BLaER1 (cell line): ENCODE measurements at regions not wholly inside any gene's neighbourhood (a gene's known extent, or its start where the extent isn't known, plus 50 kb on each side); places are given as distances from the start of the nearest gene placed in this dataset.

Experiments used
- H3K27ac ChIP-seq: shearing (Covaris generic); formaldehyde crosslinking; 2 replicates; pipeline ENCODE4 v1.8.1; 2022
- H3K27me3 ChIP-seq: shearing (Covaris generic); formaldehyde crosslinking; 2 replicates; pipeline ENCODE4 v1.8.1; 2022
- H3K36me3 ChIP-seq: shearing (Covaris generic); formaldehyde crosslinking; 2 replicates; pipeline ENCODE4 v1.8.1; 2022
- H3K4me1 ChIP-seq: shearing (Covaris generic); formaldehyde crosslinking; 2 replicates; pipeline ENCODE4 v1.8.1; 2022
- H3K4me2 ChIP-seq: shearing (Covaris generic); formaldehyde crosslinking; 2 replicates; pipeline ENCODE4 v1.8.1; 2022
- H3K4me3 ChIP-seq: shearing (Covaris generic); formaldehyde crosslinking; 2 replicates; pipeline ENCODE4 v1.8.1; 2022
- H3K9ac ChIP-seq: shearing (Covaris generic); formaldehyde crosslinking; 2 replicates; pipeline ENCODE4 v1.8.1; 2022
- H3K9me3 ChIP-seq: shearing (Covaris generic); formaldehyde crosslinking; 2 replicates; pipeline ENCODE4 v1.8.1; 2022
- H4K20me1 ChIP-seq: shearing (Covaris generic); formaldehyde crosslinking; 2 replicates; pipeline ENCODE4 v1.8.1; 2022
- Cebpa-rat ChIP-seq: shearing (Covaris generic); IDR thresholded peaks from 2 replicates; pipeline ENCODE4 v1.8.1; 2022

- Histone ChIP-seq H4K20me1 (no peaks in the 10 kb centered on the region), H3K27ac (no peak overlapping the region), H3K4me1 (no peaks in the 10 kb centered on the region), H3K4me2 (no peak overlapping the region), H3K36me3 (no peaks in the 10 kb centered on the region), H3K4me3 (no peak overlapping the region), H3K27me3 (no peaks in the 10 kb centered on the region), H3K9ac (no peak overlapping the region), H3K9me3 (no peaks in the 10 kb centered on the region)
- TF ChIP-seq Cebpa-rat, result no peak
These were observed 201.6 kb downstream of the EN1 start for GRCh38 chr2:118645876-118646275.

GRCh38 chr2:118644190-118644589, 203.3 kb downstream of the EN1 start:
- no peak for TF ChIP-seq Cebpa-rat
- Histone ChIP-seq H3K4me2 (no peak overlapping the region), H3K4me3 (no peak overlapping the region), H3K4me1 (no peaks in the 10 kb centered on the region), H3K27ac (no peak overlapping the region), H3K9me3 (no peaks in the 10 kb centered on the region), H3K27me3 (no peaks in the 10 kb centered on the region), H4K20me1 (no peaks in the 10 kb centered on the region), H3K36me3 (no peaks in the 10 kb centered on the region), H3K9ac (no peak overlapping the region)

- H3K9me3 ChIP-seq, result 0 out of 2 replicates have a peak, but pooled peaks cover 6% of the 10 kb centered on the region
- H3K9ac ChIP-seq, result no peak overlapping the region
- no peaks in the 10 kb centered on the region for H3K4me1 ChIP-seq
- no peaks in the 10 kb centered on the region for H4K20me1 ChIP-seq
- no peak for TF ChIP-seq Cebpa-rat
- H3K4me2 ChIP-seq, result no peak overlapping the region
- no peaks in the 10 kb centered on the region for H3K27me3 ChIP-seq
- H3K36me3 ChIP-seq, result no peaks in the 10 kb centered on the region
- no peak overlapping the region for H3K27ac ChIP-seq
- no peak overlapping the region for H3K4me3 ChIP-seq
These were observed 204.2 kb downstream of the EN1 start for GRCh38 chr2:118643294-118643693.

- no peaks in the 10 kb centered on the region for H3K27me3 ChIP-seq
- no peak for TF ChIP-seq Cebpa-rat
- H3K27ac ChIP-seq, result no peak overlapping the region
- no peak overlapping the region for H3K4me3 ChIP-seq
- H3K36me3 ChIP-seq, result no peaks in the 10 kb centered on the region
- H3K4me2 ChIP-seq, result no peak overlapping the region
- H3K9ac ChIP-seq, result no peak overlapping the region
- no peaks in the 10 kb centered on the region for H3K4me1 ChIP-seq
- 0 out of 2 replicates have a peak, but pooled peaks cover 8% of the 10 kb centered on the region for H3K9me3 ChIP-seq
- no peaks in the 10 kb centered on the region for H4K20me1 ChIP-seq
These were observed 204.9 kb downstream of the EN1 start for GRCh38 chr2:118642501-118642900.

GRCh38 chr2:118641711-118642110, 205.7 kb downstream of the EN1 start:
- no peaks in the 10 kb centered on the region for H4K20me1 ChIP-seq
- no peaks in the 10 kb centered on the region for H3K4me1 ChIP-seq
- H3K9ac ChIP-seq, result no peak overlapping the region
- TF ChIP-seq Cebpa-rat, result no peak
- no peaks in the 10 kb centered on the region for H3K36me3 ChIP-seq
- no peak overlapping the region for H3K4me2 ChIP-seq
- H3K4me3 ChIP-seq, result no peak overlapping the region
- no peak overlapping the region for H3K27ac ChIP-seq
- peaks cover 8% of the 10 kb centered on the region; the same call in 1 of the 2 replicates for H3K9me3 ChIP-seq
- H3K27me3 ChIP-seq, result no peaks in the 10 kb centered on the region

- H3K27ac ChIP-seq, result no peak overlapping the region
- TF ChIP-seq Cebpa-rat, result no peak
- no peaks in the 10 kb centered on the region for H3K27me3 ChIP-seq
- H3K4me2 ChIP-seq, result no peak overlapping the region
- no peak overlapping the region for H3K9ac ChIP-seq
- H3K4me1 ChIP-seq, result no peaks in the 10 kb centered on the region
- H4K20me1 ChIP-seq, result no peaks in the 10 kb centered on the region
- H3K36me3 ChIP-seq, result no peaks in the 10 kb centered on the region
- H3K4me3 ChIP-seq, result no peak overlapping the region
- H3K9me3 ChIP-seq, result peaks cover 8% of the 10 kb centered on the region; the same call in 1 of the 2 replicates
These were observed 208.1 kb downstream of the EN1 start for GRCh38 chr2:118639371-118639770.

- Histone ChIP-seq H3K4me2 (no peak overlapping the region), H4K20me1 (no peaks in the 10 kb centered on the region)
- no peak for TF ChIP-seq Cebpa-rat
These were observed 209.0 kb downstream of the EN1 start for GRCh38 chr2:118638453-118638852.

GRCh38 chr2:118635891-118636290, 211.6 kb downstream of the EN1 start:
- H4K20me1 ChIP-seq, result no peaks in the 10 kb centered on the region
- H3K4me2 ChIP-seq, result no peak overlapping the region
- no peak overlapping the region for H3K27ac ChIP-seq
- H3K9ac ChIP-seq, result no peak overlapping the region
- H3K27me3 ChIP-seq, result no peaks in the 10 kb centered on the region
- H3K4me3 ChIP-seq, result no peak overlapping the region
- H3K9me3 ChIP-seq, result peaks cover 8% of the 10 kb centered on the region; the same call in 1 of the 2 replicates
- H3K4me1 ChIP-seq, result no peaks in the 10 kb centered on the region
- H3K36me3 ChIP-seq, result no peaks in the 10 kb centered on the region
- TF ChIP-seq Cebpa-rat, result no peak

More at GRCh38 chr2:118638453-118638852, 209.0 kb downstream of the EN1 start:
- H3K27ac ChIP-seq, result no peak overlapping the region
- H3K36me3 ChIP-seq, result no peaks in the 10 kb centered on the region
- no peaks in the 10 kb centered on the region for H3K27me3 ChIP-seq
- peaks cover 8% of the 10 kb centered on the region; the same call in 1 of the 2 replicates for H3K9me3 ChIP-seq
- no peak overlapping the region for H3K4me3 ChIP-seq
- H3K9ac ChIP-seq, result no peak overlapping the region
- no peaks in the 10 kb centered on the region for H3K4me1 ChIP-seq

- Histone ChIP-seq H4K20me1 (no peaks in the 10 kb centered on the region), H3K4me2 (no peak overlapping the region), H3K36me3 (no peaks in the 10 kb centered on the region), H3K4me1 (no peaks in the 10 kb centered on the region), H3K9ac (no peak overlapping the region), H3K4me3 (no peak overlapping the region), H3K9me3 (peaks cover 8% of the 10 kb centered on the region; the same call in 1 of the 2 replicates), H3K27ac (no peak overlapping the region), H3K27me3 (no peaks in the 10 kb centered on the region)
- TF ChIP-seq Cebpa-rat, result no peak
These were observed 212.6 kb downstream of the EN1 start for GRCh38 chr2:118634876-118635275.

- Histone ChIP-seq H3K9ac (no peak overlapping the region), H3K9me3 (peaks cover 5% of the 10 kb centered on the region; the same call in 1 of the 2 replicates), H3K27me3 (no peaks in the 10 kb centered on the region), H3K4me3 (no peak overlapping the region), H3K4me1 (no peaks in the 10 kb centered on the region), H4K20me1 (no peaks in the 10 kb centered on the region), H3K4me2 (no peak overlapping the region), H3K27ac (no peak overlapping the region), H3K36me3 (no peaks in the 10 kb centered on the region)
- no peak for TF ChIP-seq Cebpa-rat
These were observed 214.0 kb downstream of the EN1 start for GRCh38 chr2:118633371-118634018.
